ENCODE measurements at regions not wholly inside any gene's neighbourhood (a gene's known extent, or its start where the extent isn't known, plus 50 kb on each side); places are given as distances from the start of the nearest gene placed in this dataset.

GRCh38 chr4:19947349-19947748 lies 304.4 kb upstream of the SLIT2 start:
- H3K9me3 ChIP-seq (ENCODE audit: control insufficient read depth in 2 of 3, insufficient read depth in 1 of 3, low read length in 3 of 3), result no peaks in the 10 kb centered on the region
- no peaks in the 10 kb centered on the region for H3K4me1 ChIP-seq (ENCODE audit: control insufficient read depth in 2 of 3, insufficient read depth in 2 of 3, low read depth in 1 of 3, low read length in 3 of 3)
- no peak overlapping the region for H3K9ac ChIP-seq (ENCODE audit: low read length in 3 of 3)
- no peak for DNase-seq
- TF ChIP-seq CTCF (IDR thresholded peaks at IDR 0.05; ENCODE audit: borderline replicate concordance, extremely low read depth, insufficient read depth), result no peak
- no peak for FAIRE-seq
- H3K27me3 ChIP-seq (ENCODE audit: control insufficient read depth, insufficient read depth, low read length), result no peaks in the 10 kb centered on the region
- H3K27ac ChIP-seq (ENCODE audit: low read depth in 2 of 2, low read length in 2 of 2), result no peak overlapping the region
- no peaks in the 10 kb centered on the region for H3K36me3 ChIP-seq (ENCODE audit: control insufficient read depth in 2 of 3, insufficient read depth in 3 of 3, low read length in 3 of 3)
- no peak overlapping the region for H3K4me3 ChIP-seq (ENCODE audit: low read length in 3 of 3)
- intact Hi-C loops (cut with DNase I), result no loop called here

GRCh38 chr4:19945979-19946380 lies 305.7 kb upstream of the SLIT2 start:
- H3K9me3 ChIP-seq (ENCODE audit: control insufficient read depth in 2 of 3, insufficient read depth in 1 of 3, low read length in 3 of 3), result no peaks in the 10 kb centered on the region
- no peaks in the 10 kb centered on the region for H3K36me3 ChIP-seq (ENCODE audit: control insufficient read depth in 2 of 3, insufficient read depth in 3 of 3, low read length in 3 of 3)
- H3K27ac ChIP-seq (ENCODE audit: low read depth in 2 of 2, low read length in 2 of 2), result no peak overlapping the region
- TF ChIP-seq CTCF (IDR thresholded peaks at IDR 0.05; ENCODE audit: borderline replicate concordance, extremely low read depth, insufficient read depth), result no peak
- no peak for FAIRE-seq
- no peak overlapping the region for H3K4me3 ChIP-seq (ENCODE audit: low read length in 3 of 3)
- intact Hi-C loops (cut with DNase I), result no loop called here
- DNase-seq, result no peak
- no peaks in the 10 kb centered on the region for H3K27me3 ChIP-seq (ENCODE audit: control insufficient read depth, insufficient read depth, low read length)
- H3K4me1 ChIP-seq (ENCODE audit: control insufficient read depth in 2 of 3, insufficient read depth in 2 of 3, low read depth in 1 of 3, low read length in 3 of 3), result no peaks in the 10 kb centered on the region
- H3K9ac ChIP-seq (ENCODE audit: low read length in 3 of 3), result no peak overlapping the region

GRCh38 chr4:19945501-19945900 lies 306.2 kb upstream of the SLIT2 start:
- FAIRE-seq (no peak), DNase-seq (no peak)
- no peak for TF ChIP-seq CTCF (IDR thresholded peaks at IDR 0.05; ENCODE audit: borderline replicate concordance, extremely low read depth, insufficient read depth)
- H3K9me3 ChIP-seq (ENCODE audit: control insufficient read depth in 2 of 3, insufficient read depth in 1 of 3, low read length in 3 of 3), result no peaks in the 10 kb centered on the region
- H3K36me3 ChIP-seq (ENCODE audit: control insufficient read depth in 2 of 3, insufficient read depth in 3 of 3, low read length in 3 of 3), result no peaks in the 10 kb centered on the region
- no peaks in the 10 kb centered on the region for H3K4me1 ChIP-seq (ENCODE audit: control insufficient read depth in 2 of 3, insufficient read depth in 2 of 3, low read depth in 1 of 3, low read length in 3 of 3)
- no peaks in the 10 kb centered on the region for H3K27me3 ChIP-seq (ENCODE audit: control insufficient read depth, insufficient read depth, low read length)
- H3K4me3 ChIP-seq (ENCODE audit: low read length in 3 of 3), result no peak overlapping the region
- intact Hi-C loops (cut with DNase I), result no loop called here
- H3K9ac ChIP-seq (ENCODE audit: low read length in 3 of 3), result no peak overlapping the region
- H3K27ac ChIP-seq (ENCODE audit: low read depth in 2 of 2, low read length in 2 of 2), result no peak overlapping the region

- Histone ChIP-seq H3K9me3 (ENCODE audit: control insufficient read depth in 2 of 3, insufficient read depth in 1 of 3, low read length in 3 of 3) (no peaks in the 10 kb centered on the region), H3K4me3 (ENCODE audit: low read length in 3 of 3) (no peak overlapping the region), H3K4me1 (ENCODE audit: control insufficient read depth in 2 of 3, insufficient read depth in 2 of 3, low read depth in 1 of 3, low read length in 3 of 3) (no peaks in the 10 kb centered on the region), H3K9ac (ENCODE audit: low read length in 3 of 3) (no peak overlapping the region), H3K36me3 (ENCODE audit: control insufficient read depth in 2 of 3, insufficient read depth in 3 of 3, low read length in 3 of 3) (no peaks in the 10 kb centered on the region), H3K27me3 (ENCODE audit: control insufficient read depth, insufficient read depth, low read length) (no peaks in the 10 kb centered on the region), H3K27ac (ENCODE audit: low read depth in 2 of 2, low read length in 2 of 2) (no peak overlapping the region)
- intact Hi-C loops (cut with DNase I), result no loop called here
- no peak for FAIRE-seq
- DNase-seq, result no peak
- no peak for TF ChIP-seq CTCF (IDR thresholded peaks at IDR 0.05; ENCODE audit: borderline replicate concordance, extremely low read depth, insufficient read depth)
Measured at GRCh38 chr4:19944806-19945205, 306.9 kb upstream of the SLIT2 start.

Measured in kidney (tissue), 13 donors.